Left renal pelvis (tissue), 4 donors: ENCODE measurements at regions not wholly inside any gene's neighbourhood (a gene's known extent, or its start where the extent isn't known, plus 50 kb on each side); places are given as distances from the start of the nearest gene placed in this dataset.
A peak's percentile ranks its signal among the peaks of the same experiment; 100 is the strongest.
"Not testable (repeated sequence)": the region's sequence is repeated elsewhere in the genome, so short reads cannot be mapped to it uniquely, and the experiment has no call there.

Experiments used
- DNase-seq, 4 donors: peaks; one replicate each; pipeline ENCODE4 v3.0.0-alpha.2; 2013; ENCODE audit warnings: low read depth in 4 of 4, low spot score in 3 of 4

GRCh38 chr17:62206550-62206949 lies 141.5 kb upstream of the MED13 start:
- DNase-seq = no peak

GRCh38 chr17:62197156-62197555 lies 132.1 kb upstream of the MED13 start:
- DNase-seq = not testable (repeated sequence)

- not testable (repeated sequence) for DNase-seq
Observed at GRCh38 chr17:62196587-62196986, 131.5 kb upstream of the MED13 start.

- DNase-seq = no peak
Observed at GRCh38 chr17:62194401-62194800, 129.3 kb upstream of the MED13 start.

GRCh38 chr17:62193249-62193648 lies 128.2 kb upstream of the MED13 start:
- peak in 2 of 4 donors; percentile 12 to 39 for DNase-seq

- no peak for DNase-seq
Observed at GRCh38 chr17:62191390-62192361, 126.6 kb upstream of the MED13 start.

- DNase-seq = no peak
Observed at GRCh38 chr17:62189377-62189776, 124.3 kb upstream of the MED13 start.

GRCh38 chr17:62188713-62189112 lies 123.6 kb upstream of the MED13 start:
- no peak for DNase-seq

- no peak for DNase-seq
Observed at GRCh38 chr17:62187681-62188080, 122.6 kb upstream of the MED13 start.

GRCh38 chr17:62186841-62187240 lies 121.8 kb upstream of the MED13 start:
- no peak for DNase-seq

- no peak for DNase-seq
Observed at GRCh38 chr17:62180772-62181171, 115.7 kb upstream of the MED13 start.

GRCh38 chr17:62179525-62180161 lies 114.6 kb upstream of the MED13 start:
- no peak for DNase-seq

- no peak for DNase-seq
Observed at GRCh38 chr17:62178579-62178978, 113.5 kb upstream of the MED13 start.

GRCh38 chr17:62172492-62173291 lies 107.6 kb upstream of the MED13 start:
- no peak for DNase-seq

- no peak for DNase-seq
Observed at GRCh38 chr17:62167076-62167475, 102.0 kb upstream of the MED13 start.

- DNase-seq = no peak
Observed at GRCh38 chr17:62164747-62165722, 100.0 kb upstream of the MED13 start.

- no peak for DNase-seq
Observed at GRCh38 chr17:62163847-62164246, 98.8 kb upstream of the MED13 start.

GRCh38 chr17:62162898-62163297 lies 97.8 kb upstream of the MED13 start:
- no peak for DNase-seq

GRCh38 chr17:62161405-62162148 lies 96.5 kb upstream of the MED13 start:
- DNase-seq = no peak
